NB4 (cell line): ENCODE measurements at regions not wholly inside any gene's neighbourhood (a gene's known extent, or its start where the extent isn't known, plus 50 kb on each side); places are given as distances from the start of the nearest gene placed in this dataset.
"Not testable (repeated sequence)": the region's sequence is repeated elsewhere in the genome, so short reads cannot be mapped to it uniquely, and the experiment has no call there.

Source experiments
- MAX ChIP-seq: IDR thresholded peaks from 2 replicates; pipeline ENCODE4 v1.6.1; 2011; ENCODE audit warnings: low read depth, low read length
- TF ChIP-seq, protein P1 (sequence below): IDR thresholded peaks from one replicate; pipeline ENCODE4 v1.5.1; 2012; ENCODE audit warnings: low read depth, low read length

DNA sequence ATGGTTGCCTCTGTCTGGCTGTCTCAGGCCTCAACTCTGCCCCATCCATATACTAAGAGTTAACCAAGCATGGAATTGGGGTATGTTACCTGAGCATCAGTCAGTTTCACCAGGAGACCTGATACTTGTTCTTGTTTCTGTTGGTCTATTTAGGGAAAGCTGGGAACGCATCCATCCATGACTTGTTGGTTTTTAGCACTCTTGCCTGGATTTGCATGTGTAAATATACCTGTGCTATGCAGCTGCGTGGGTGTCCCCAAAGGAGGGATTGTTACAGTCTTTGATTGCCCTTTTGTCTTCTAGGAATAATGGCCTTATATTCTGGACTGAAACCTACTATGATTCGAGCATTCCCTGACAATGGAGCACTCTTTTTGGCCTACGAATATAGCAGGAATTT, 151.9 kb upstream of the PABPC3 start:
- TF ChIP-seq, protein P1, sequence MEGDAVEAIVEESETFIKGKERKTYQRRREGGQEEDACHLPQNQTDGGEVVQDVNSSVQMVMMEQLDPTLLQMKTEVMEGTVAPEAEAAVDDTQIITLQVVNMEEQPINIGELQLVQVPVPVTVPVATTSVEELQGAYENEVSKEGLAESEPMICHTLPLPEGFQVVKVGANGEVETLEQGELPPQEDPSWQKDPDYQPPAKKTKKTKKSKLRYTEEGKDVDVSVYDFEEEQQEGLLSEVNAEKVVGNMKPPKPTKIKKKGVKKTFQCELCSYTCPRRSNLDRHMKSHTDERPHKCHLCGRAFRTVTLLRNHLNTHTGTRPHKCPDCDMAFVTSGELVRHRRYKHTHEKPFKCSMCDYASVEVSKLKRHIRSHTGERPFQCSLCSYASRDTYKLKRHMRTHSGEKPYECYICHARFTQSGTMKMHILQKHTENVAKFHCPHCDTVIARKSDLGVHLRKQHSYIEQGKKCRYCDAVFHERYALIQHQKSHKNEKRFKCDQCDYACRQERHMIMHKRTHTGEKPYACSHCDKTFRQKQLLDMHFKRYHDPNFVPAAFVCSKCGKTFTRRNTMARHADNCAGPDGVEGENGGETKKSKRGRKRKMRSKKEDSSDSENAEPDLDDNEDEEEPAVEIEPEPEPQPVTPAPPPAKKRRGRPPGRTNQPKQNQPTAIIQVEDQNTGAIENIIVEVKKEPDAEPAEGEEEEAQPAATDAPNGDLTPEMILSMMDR, result not testable (repeated sequence)
- TF ChIP-seq MAX, result not testable (repeated sequence)
